ENCODE measurements at regions not wholly inside any gene's neighbourhood (a gene's known extent, or its start where the extent isn't known, plus 50 kb on each side); places are given as distances from the start of the nearest gene placed in this dataset.

- intact Hi-C loops (cut with DNase I) = no loop called here
- H3K27me3 ChIP-seq = no peaks in the 10 kb centered on the region
- no peaks in the 10 kb centered on the region for H3K36me3 ChIP-seq
- TF ChIP-seq POLR2AphosphoS5 (IDR thresholded peaks at IDR 0.05; ENCODE audit: insufficient read depth in 1 of 2, low read depth in 1 of 2) = no peak
- no peaks in the 10 kb centered on the region for H3K4me1 ChIP-seq
- H3K27ac ChIP-seq = no peak overlapping the region
- H3K4me3 ChIP-seq = no peak overlapping the region
- H3K9me3 ChIP-seq = no peaks in the 10 kb centered on the region
- DNase-seq (ENCODE audit: extremely low spot score in 2 of 2) = no peak
Measured at GRCh38 chr14:43157661-43158060, 1349.4 kb downstream of the FSCB start.

- Histone ChIP-seq H3K9me3 (no peaks in the 10 kb centered on the region), H3K36me3 (no peaks in the 10 kb centered on the region), H3K27me3 (no peaks in the 10 kb centered on the region), H3K27ac (no peak overlapping the region), H3K4me3 (no peak overlapping the region), H3K4me1 (no peaks in the 10 kb centered on the region)
- no peak for DNase-seq (ENCODE audit: extremely low spot score in 2 of 2)
- TF ChIP-seq POLR2A (IDR thresholded peaks at IDR 0.05) (no peak), POLR2AphosphoS5 (IDR thresholded peaks at IDR 0.05; ENCODE audit: insufficient read depth in 1 of 2, low read depth in 1 of 2) (no peak)
- intact Hi-C loops (cut with DNase I) = no loop called here
Measured at GRCh38 chr14:43155924-43156323, 1351.2 kb downstream of the FSCB start.

GRCh38 chr14:43155258-43155657, 1351.8 kb downstream of the FSCB start:
- no peak for DNase-seq (ENCODE audit: extremely low spot score in 2 of 2)
- no peaks in the 10 kb centered on the region for H3K9me3 ChIP-seq
- TF ChIP-seq POLR2A (IDR thresholded peaks at IDR 0.05) (no peak), POLR2AphosphoS5 (IDR thresholded peaks at IDR 0.05; ENCODE audit: insufficient read depth in 1 of 2, low read depth in 1 of 2) (no peak), CTCF (IDR thresholded peaks at IDR 0.05) (no peak)
- no peaks in the 10 kb centered on the region for H3K4me1 ChIP-seq
- intact Hi-C loops (cut with DNase I) = no loop called here
- no peaks in the 10 kb centered on the region for H3K27me3 ChIP-seq
- no peak overlapping the region for H3K4me3 ChIP-seq
- H3K36me3 ChIP-seq = no peaks in the 10 kb centered on the region
- no peak overlapping the region for H3K27ac ChIP-seq

GRCh38 chr14:43147485-43147884, 1359.6 kb downstream of the FSCB start:
- no peaks in the 10 kb centered on the region for H3K36me3 ChIP-seq
- no peak for TF ChIP-seq POLR2A (IDR thresholded peaks at IDR 0.05)
- no peak for TF ChIP-seq POLR2AphosphoS5 (IDR thresholded peaks at IDR 0.05; ENCODE audit: insufficient read depth in 1 of 2, low read depth in 1 of 2)
- no peak for TF ChIP-seq CTCF (IDR thresholded peaks at IDR 0.05)
- H3K27me3 ChIP-seq = no peaks in the 10 kb centered on the region
- no peak for DNase-seq (ENCODE audit: extremely low spot score in 2 of 2)
- H3K4me1 ChIP-seq = no peaks in the 10 kb centered on the region
- H3K27ac ChIP-seq = no peak overlapping the region
- intact Hi-C loops (cut with DNase I) = no loop called here
- no peak overlapping the region for H3K4me3 ChIP-seq
- H3K9me3 ChIP-seq = no peaks in the 10 kb centered on the region

GRCh38 chr14:43145361-43145760, 1361.7 kb downstream of the FSCB start:
- intact Hi-C loops (cut with DNase I) = no loop called here
- no peak for DNase-seq (ENCODE audit: extremely low spot score in 2 of 2)
- TF ChIP-seq POLR2A (IDR thresholded peaks at IDR 0.05) (no peak), CTCF (IDR thresholded peaks at IDR 0.05) (no peak), POLR2AphosphoS5 (IDR thresholded peaks at IDR 0.05; ENCODE audit: insufficient read depth in 1 of 2, low read depth in 1 of 2) (no peak)
- no peak overlapping the region for H3K27ac ChIP-seq
- no peaks in the 10 kb centered on the region for H3K9me3 ChIP-seq
- H3K4me1 ChIP-seq = no peaks in the 10 kb centered on the region
- no peaks in the 10 kb centered on the region for H3K36me3 ChIP-seq
- no peaks in the 10 kb centered on the region for H3K27me3 ChIP-seq
- H3K4me3 ChIP-seq = no peak overlapping the region

- H3K9me3 ChIP-seq = no peaks in the 10 kb centered on the region
- H3K4me3 ChIP-seq = no peak overlapping the region
- TF ChIP-seq CTCF (IDR thresholded peaks at IDR 0.05) = no peak
- TF ChIP-seq POLR2AphosphoS5 (IDR thresholded peaks at IDR 0.05; ENCODE audit: insufficient read depth in 1 of 2, low read depth in 1 of 2) = no peak
- no peak for TF ChIP-seq POLR2A (IDR thresholded peaks at IDR 0.05)
- no peaks in the 10 kb centered on the region for H3K36me3 ChIP-seq
- DNase-seq (ENCODE audit: extremely low spot score in 2 of 2) = no peak
- intact Hi-C loops (cut with DNase I) = no loop called here
- no peaks in the 10 kb centered on the region for H3K4me1 ChIP-seq
- H3K27ac ChIP-seq = no peak overlapping the region
- no peaks in the 10 kb centered on the region for H3K27me3 ChIP-seq
Measured at GRCh38 chr14:43143106-43143505, 1364.0 kb downstream of the FSCB start.
